ENCODE measurements at regions not wholly inside any gene's neighbourhood (a gene's known extent, or its start where the extent isn't known, plus 50 kb on each side); places are given as distances from the start of the nearest gene placed in this dataset.

GRCh38 chr13:58721273-58721672, 1089.7 kb downstream of the PCDH17 start:
- Histone ChIP-seq H3K36me3 (ENCODE audit: insufficient read depth, low read length) (no peaks in the 10 kb centered on the region), H2AFZ (ENCODE audit: low read depth, low read length) (no peak overlapping the region), H3K27ac (ENCODE audit: low read depth, low read length) (no peak overlapping the region), H3K9ac (ENCODE audit: low read length) (no peak overlapping the region), H3K4me3 (ENCODE audit: insufficient read depth, low read depth, low read length) (no peak overlapping the region), H4K20me1 (ENCODE audit: insufficient read depth, low read length) (no peaks in the 10 kb centered on the region), H3K4me2 (ENCODE audit: low read length) (no peak overlapping the region), H3K27me3 (ENCODE audit: insufficient read depth, low read length) (no peaks in the 10 kb centered on the region), H3K4me1 (ENCODE audit: insufficient read depth, low read length) (no peaks in the 10 kb centered on the region), H3K9me3 (ENCODE audit: insufficient read depth, low read depth, low read length) (no peaks in the 10 kb centered on the region), H3K79me2 (ENCODE audit: insufficient read depth, low read length) (no peaks in the 10 kb centered on the region)
- Mint-ChIP-seq H3K27ac (ENCODE audit: unreplicated experiment) (no peak overlapping the region), H3K9me3 (ENCODE audit: unreplicated experiment) (no peaks in the 10 kb centered on the region), H3K4me1 (ENCODE audit: low read depth, unreplicated experiment) (no peaks in the 10 kb centered on the region), H3K27me3 (ENCODE audit: low read depth, unreplicated experiment) (no peaks in the 10 kb centered on the region), H3K4me3 (ENCODE audit: unreplicated experiment) (no peak overlapping the region), H3K36me3 (ENCODE audit: low read depth, unreplicated experiment) (no peaks in the 10 kb centered on the region)
- no peak for TF ChIP-seq EZH2 (IDR thresholded peaks at IDR 0.05; ENCODE audit: insufficient read depth, low read length)
- TF ChIP-seq, protein P1, sequence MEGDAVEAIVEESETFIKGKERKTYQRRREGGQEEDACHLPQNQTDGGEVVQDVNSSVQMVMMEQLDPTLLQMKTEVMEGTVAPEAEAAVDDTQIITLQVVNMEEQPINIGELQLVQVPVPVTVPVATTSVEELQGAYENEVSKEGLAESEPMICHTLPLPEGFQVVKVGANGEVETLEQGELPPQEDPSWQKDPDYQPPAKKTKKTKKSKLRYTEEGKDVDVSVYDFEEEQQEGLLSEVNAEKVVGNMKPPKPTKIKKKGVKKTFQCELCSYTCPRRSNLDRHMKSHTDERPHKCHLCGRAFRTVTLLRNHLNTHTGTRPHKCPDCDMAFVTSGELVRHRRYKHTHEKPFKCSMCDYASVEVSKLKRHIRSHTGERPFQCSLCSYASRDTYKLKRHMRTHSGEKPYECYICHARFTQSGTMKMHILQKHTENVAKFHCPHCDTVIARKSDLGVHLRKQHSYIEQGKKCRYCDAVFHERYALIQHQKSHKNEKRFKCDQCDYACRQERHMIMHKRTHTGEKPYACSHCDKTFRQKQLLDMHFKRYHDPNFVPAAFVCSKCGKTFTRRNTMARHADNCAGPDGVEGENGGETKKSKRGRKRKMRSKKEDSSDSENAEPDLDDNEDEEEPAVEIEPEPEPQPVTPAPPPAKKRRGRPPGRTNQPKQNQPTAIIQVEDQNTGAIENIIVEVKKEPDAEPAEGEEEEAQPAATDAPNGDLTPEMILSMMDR (IDR thresholded peaks at IDR 0.05; ENCODE audit: insufficient read depth, low read depth, low read length): no peak
- no peak for DNase-seq (ENCODE audit: low read depth)
- no peak for FAIRE-seq

DNA sequence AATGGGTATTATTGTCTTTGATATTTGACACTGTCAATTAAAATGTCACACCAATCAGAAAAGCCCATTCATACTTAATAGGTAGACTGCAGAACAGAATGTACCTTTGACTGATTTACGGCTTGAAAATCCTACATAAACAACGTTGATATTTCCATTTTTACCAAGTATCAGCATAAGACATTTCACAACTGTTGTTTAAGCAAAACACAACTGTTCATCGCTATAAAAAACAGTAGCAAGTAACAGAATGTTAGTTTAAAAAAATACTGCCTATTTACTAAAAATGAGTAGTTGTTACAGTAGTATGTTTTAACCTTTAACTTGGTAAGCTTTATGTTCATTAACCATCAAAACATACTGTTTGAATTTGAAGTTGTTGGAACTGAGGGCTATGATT, 1096.6 kb downstream of the PCDH17 start:
- Histone ChIP-seq H3K4me3 (ENCODE audit: insufficient read depth, low read depth, low read length) (no peak overlapping the region), H3K27me3 (ENCODE audit: insufficient read depth, low read length) (no peaks in the 10 kb centered on the region), H3K9me3 (ENCODE audit: insufficient read depth, low read depth, low read length) (no peaks in the 10 kb centered on the region), H3K4me1 (ENCODE audit: insufficient read depth, low read length) (no peaks in the 10 kb centered on the region), H2AFZ (ENCODE audit: low read depth, low read length) (no peak overlapping the region), H3K4me2 (ENCODE audit: low read length) (no peak overlapping the region), H3K79me2 (ENCODE audit: insufficient read depth, low read length) (no peaks in the 10 kb centered on the region), H4K20me1 (ENCODE audit: insufficient read depth, low read length) (no peaks in the 10 kb centered on the region), H3K27ac (ENCODE audit: low read depth, low read length) (no peak overlapping the region), H3K36me3 (ENCODE audit: insufficient read depth, low read length) (no peaks in the 10 kb centered on the region), H3K9ac (ENCODE audit: low read length) (no peak overlapping the region)
- H3K9me3 Mint-ChIP-seq (ENCODE audit: unreplicated experiment): no peaks in the 10 kb centered on the region
- no peaks in the 10 kb centered on the region for H3K27me3 Mint-ChIP-seq (ENCODE audit: low read depth, unreplicated experiment)
- DNase-seq (ENCODE audit: low read depth) (no peak), FAIRE-seq (no peak)
- H3K4me1 Mint-ChIP-seq (ENCODE audit: low read depth, unreplicated experiment): no peaks in the 10 kb centered on the region
- no peaks in the 10 kb centered on the region for H3K36me3 Mint-ChIP-seq (ENCODE audit: low read depth, unreplicated experiment)
- H3K27ac Mint-ChIP-seq (ENCODE audit: unreplicated experiment): no peak overlapping the region
- TF ChIP-seq, protein P1 (IDR thresholded peaks at IDR 0.05; ENCODE audit: insufficient read depth, low read depth, low read length): no peak
- TF ChIP-seq EZH2 (IDR thresholded peaks at IDR 0.05; ENCODE audit: insufficient read depth, low read length): no peak
- no peak overlapping the region for H3K4me3 Mint-ChIP-seq (ENCODE audit: unreplicated experiment)

DNA sequence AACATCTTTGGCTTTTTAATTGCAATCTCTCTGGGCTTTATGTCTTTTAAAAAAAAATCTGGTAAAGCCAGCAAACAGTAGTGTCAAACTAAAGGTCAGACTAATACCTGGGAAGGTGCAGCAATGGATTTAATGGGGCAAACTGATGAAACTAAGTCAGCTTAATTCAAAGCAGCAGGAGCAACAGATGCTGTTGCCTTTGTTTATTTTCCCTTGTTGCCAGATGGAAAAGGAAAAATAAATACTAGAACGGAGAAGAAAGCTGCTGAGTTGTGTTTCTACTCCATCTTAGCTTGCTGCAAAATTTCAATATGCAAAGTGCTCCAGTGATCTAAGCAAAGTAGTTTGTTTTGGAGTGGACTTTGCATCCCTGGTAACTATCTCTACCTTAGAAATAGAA, 1097.8 kb downstream of the PCDH17 start:
- H4K20me1 ChIP-seq (ENCODE audit: insufficient read depth, low read length): no peaks in the 10 kb centered on the region
- FAIRE-seq (no peak), DNase-seq (ENCODE audit: low read depth) (no peak)
- H3K36me3 ChIP-seq (ENCODE audit: insufficient read depth, low read length): no peaks in the 10 kb centered on the region
- H3K4me1 ChIP-seq (ENCODE audit: insufficient read depth, low read length): no peaks in the 10 kb centered on the region
- no peak overlapping the region for H3K4me2 ChIP-seq (ENCODE audit: low read length)
- no peak overlapping the region for H3K4me3 ChIP-seq (ENCODE audit: insufficient read depth, low read depth, low read length)
- H3K27me3 ChIP-seq (ENCODE audit: insufficient read depth, low read length): no peaks in the 10 kb centered on the region
- H3K27ac ChIP-seq (ENCODE audit: low read depth, low read length): no peak overlapping the region
- no peaks in the 10 kb centered on the region for H3K79me2 ChIP-seq (ENCODE audit: insufficient read depth, low read length)
- Mint-ChIP-seq H3K9me3 (ENCODE audit: unreplicated experiment) (no peaks in the 10 kb centered on the region), H3K27me3 (ENCODE audit: low read depth, unreplicated experiment) (no peaks in the 10 kb centered on the region), H3K27ac (ENCODE audit: unreplicated experiment) (no peak overlapping the region), H3K4me3 (ENCODE audit: unreplicated experiment) (no peak overlapping the region), H3K4me1 (ENCODE audit: low read depth, unreplicated experiment) (no peaks in the 10 kb centered on the region), H3K36me3 (ENCODE audit: low read depth, unreplicated experiment) (no peaks in the 10 kb centered on the region)
- TF ChIP-seq, protein P1 (IDR thresholded peaks at IDR 0.05; ENCODE audit: insufficient read depth, low read depth, low read length): no peak
- TF ChIP-seq EZH2 (IDR thresholded peaks at IDR 0.05; ENCODE audit: insufficient read depth, low read length): no peak
- H3K9ac ChIP-seq (ENCODE audit: low read length): no peak overlapping the region
- no peaks in the 10 kb centered on the region for H3K9me3 ChIP-seq (ENCODE audit: insufficient read depth, low read depth, low read length)
- H2AFZ ChIP-seq (ENCODE audit: low read depth, low read length): no peak overlapping the region
